ENCODE measurements at regions not wholly inside any gene's neighbourhood (a gene's known extent, or its start where the extent isn't known, plus 50 kb on each side); places are given as distances from the start of the nearest gene placed in this dataset.

- TF ChIP-seq POLR2A (IDR thresholded peaks at IDR 0.05) = no peak
- no peak for TF ChIP-seq EP300 (IDR thresholded peaks at IDR 0.05; ENCODE audit: low read depth)
- no peak for TF ChIP-seq CTCF (IDR thresholded peaks at IDR 0.05)
- no peak for TF ChIP-seq POLR2AphosphoS5 (IDR thresholded peaks at IDR 0.05)
- no peaks in the 10 kb centered on the region for H3K4me1 ChIP-seq
- DNase-seq = no peak
- H3K4me3 ChIP-seq = no peak overlapping the region
- in situ Hi-C loops (cut with MboI; ENCODE audit: low pct_ligation_motif_present in 1 of 4, low pct_unique_long_range_greater_than_20kb in 1 of 4, low sequenced_read_pairs in 3 of 4) = no loop called here
- H3K36me3 ChIP-seq = no peaks in the 10 kb centered on the region
- intact Hi-C loops (cut with DNase I; ENCODE audit: low total_unique reads) = no loop called here
- no peak overlapping the region for H3K27ac ChIP-seq
- no peaks in the 10 kb centered on the region for H3K27me3 ChIP-seq
- H3K9me3 ChIP-seq = peaks cover 0 to 3% of the 10 kb centered on the region in 2 donors
- WGBS, 2 donors (ENCODE audit: low coverage in 1 of 2) = 62 to 71% methylated on average over 2 of the region's 2 CpGs
Measured at GRCh38 chr3:514192-514591, 317.6 kb downstream of the CHL1 start.

- WGBS, 2 donors (ENCODE audit: low coverage in 1 of 2) = 89 to 95% methylated on average over 3 of the region's 3 CpGs
Measured at GRCh38 chr3:519026-519425, 322.5 kb downstream of the CHL1 start.

GRCh38 chr3:522888-523287, 326.3 kb downstream of the CHL1 start:
- Histone ChIP-seq H3K9me3 (no peaks in the 10 kb centered on the region), H3K36me3 (no peaks in the 10 kb centered on the region), H3K27me3 (no peaks in the 10 kb centered on the region), H3K4me1 (no peaks in the 10 kb centered on the region), H3K27ac (no peak overlapping the region), H3K4me3 (no peak overlapping the region)
- intact Hi-C loops (cut with DNase I; ENCODE audit: low total_unique reads) (no loop called here), in situ Hi-C loops (cut with MboI; ENCODE audit: low pct_ligation_motif_present in 1 of 4, low pct_unique_long_range_greater_than_20kb in 1 of 4, low sequenced_read_pairs in 3 of 4) (no loop called here)
- no peak for DNase-seq
- WGBS, 2 donors (ENCODE audit: low coverage in 1 of 2) = 48 to 50% methylated on average over 3 to 4 of the region's 4 CpGs
- TF ChIP-seq CTCF (IDR thresholded peaks at IDR 0.05) (no peak), EP300 (IDR thresholded peaks at IDR 0.05; ENCODE audit: low read depth) (no peak), POLR2AphosphoS5 (IDR thresholded peaks at IDR 0.05) (no peak), POLR2A (IDR thresholded peaks at IDR 0.05) (no peak)

More at GRCh38 chr3:519026-519425, 322.5 kb downstream of the CHL1 start:
- no peak for TF ChIP-seq POLR2A (IDR thresholded peaks at IDR 0.05)
- TF ChIP-seq CTCF (IDR thresholded peaks at IDR 0.05) = no peak
- no peak for TF ChIP-seq POLR2AphosphoS5 (IDR thresholded peaks at IDR 0.05)
- TF ChIP-seq EP300 (IDR thresholded peaks at IDR 0.05; ENCODE audit: low read depth) = no peak
- Histone ChIP-seq H3K36me3 (no peaks in the 10 kb centered on the region), H3K9me3 (no peaks in the 10 kb centered on the region), H3K27ac (no peak overlapping the region), H3K4me3 (no peak overlapping the region), H3K27me3 (no peaks in the 10 kb centered on the region), H3K4me1 (no peaks in the 10 kb centered on the region)
- DNase-seq = no peak
- in situ Hi-C loops (cut with MboI; ENCODE audit: low pct_ligation_motif_present in 1 of 4, low pct_unique_long_range_greater_than_20kb in 1 of 4, low sequenced_read_pairs in 3 of 4) (no loop called here), intact Hi-C loops (cut with DNase I; ENCODE audit: low total_unique reads) (no loop called here)

- intact Hi-C loops (cut with DNase I; ENCODE audit: low total_unique reads) = no loop called here
- WGBS, 2 donors (ENCODE audit: low coverage in 1 of 2) = 73% methylated on average over 3 of the region's 3 CpGs
Measured at GRCh38 chr3:525415-525814, 328.9 kb downstream of the CHL1 start.

More at GRCh38 chr3:525415-525814, 328.9 kb downstream of the CHL1 start:
- Histone ChIP-seq H3K27me3 (no peaks in the 10 kb centered on the region), H3K27ac (no peak overlapping the region), H3K9me3 (no peaks in the 10 kb centered on the region), H3K4me1 (no peaks in the 10 kb centered on the region), H3K4me3 (no peak overlapping the region), H3K36me3 (no peaks in the 10 kb centered on the region)
- no peak for DNase-seq
- no peak for TF ChIP-seq POLR2AphosphoS5 (IDR thresholded peaks at IDR 0.05)
- in situ Hi-C loops (cut with MboI; ENCODE audit: low pct_ligation_motif_present in 1 of 4, low pct_unique_long_range_greater_than_20kb in 1 of 4, low sequenced_read_pairs in 3 of 4) = no loop called here
